K562 (cell line): ENCODE measurements at regions not wholly inside any gene's neighbourhood (a gene's known extent, or its start where the extent isn't known, plus 50 kb on each side); places are given as distances from the start of the nearest gene placed in this dataset.
A peak's percentile ranks its signal among the peaks of the same experiment; 100 is the strongest.

Experiments
- ATAC-seq: fragments of 200-7000 bp; cut with Tn5 transposase; 3 replicates; pipeline ENCODE4 v1.9.1; 2020; ENCODE audit warnings: moderate library complexity
- BruUV-seq: library from RNA; stranded (reverse); fragments of 400-500 nt; replicated peaks from 2 replicates; lab custom pipeline; 2021; lab: Mats Ljungman, UMichigan
- CTCF ChIA-PET: fragments of 300-600 bp; formaldehyde crosslinking; extraction: SDS; loops from one replicate; lab custom pipeline; 2021; ENCODE audit warnings: low intra/inter-chr PET ratio; lab: Yijun Ruan, JAX
- POLR2A ChIA-PET: fragments of 300-600, 350-650 bp; sonication (Branson Sonifier 250); formaldehyde crosslinking; extraction: SDS; loops from one replicate; lab custom pipeline; 2021; ENCODE audit warnings: antibody characterized with exemption, inconsistent platforms; lab: Yijun Ruan, JAX
- DNase-seq, 4 experiments: peaks; one replicate each; pipeline versions ENCODE4 v3.0.0 to v3.0.0-alpha.2; 2011 to 2018; ENCODE audit warnings: low spot score in 3 of 4, mixed read lengths in 3 of 4; ENCODE audit errors: extremely low read depth in 1 of 4
- FAIRE-seq: peaks from 2 replicates; lab custom pipeline; 2011; peaks lifted over from hg19 to GRCh38; lab: Jason Lieb, UNC
- H2AFZ ChIP-seq: 2 replicates; pipeline ENCODE4 v1.6.0; 2011; ENCODE audit warnings: low read depth, low read length, control low read depth, inconsistent platforms
- H3K27ac ChIP-seq: fragments of 200-600 bp; 3 replicates; pipeline ENCODE4 v1.8.0; 2011; ENCODE audit warnings: low read depth, mild to moderate bottlenecking, control low read depth, inconsistent platforms, low read length, moderate library complexity, mixed read lengths; ENCODE audit errors: extremely low read depth
- H3K27me3 ChIP-seq, 2 experiments: fragments of 300-600 bp in 1 of 2; 2 replicates in 1 of 2; 3 replicates in 1 of 2; pipeline versions ENCODE4 v1.6.0 to v1.8.0; 2011; ENCODE audit warnings: inconsistent platforms in 2 of 2, low read length in 2 of 2, mild to moderate bottlenecking in 1 of 2, mixed read lengths in 1 of 2, moderate library complexity in 1 of 2; ENCODE audit not compliant: control insufficient read depth in 2 of 2, insufficient read depth in 2 of 2
- H3K36me3 ChIP-seq: fragments of 300-600 bp; 3 replicates; pipeline ENCODE4 v1.8.0; 2011; ENCODE audit warnings: mild to moderate bottlenecking, low read length, inconsistent platforms; ENCODE audit not compliant: control insufficient read depth, insufficient read depth
- H3K4me1 ChIP-seq, 2 experiments: fragments of 200-600 bp in 1 of 2; replicated peaks in 1 of 2; 2 replicates in 1 of 2; 3 replicates in 1 of 2; pipeline versions ENCODE4 v1.5.1 to v1.8.0; 2011; ENCODE audit warnings: inconsistent platforms in 2 of 2, low read length in 2 of 2, mild to moderate bottlenecking in 1 of 2, mixed read lengths in 1 of 2, moderate library complexity in 1 of 2; ENCODE audit not compliant: control insufficient read depth in 2 of 2, insufficient read depth in 2 of 2
- H3K4me2 ChIP-seq: 2 replicates; pipeline ENCODE4 v1.6.1; 2011; ENCODE audit warnings: low read length, control low read depth, inconsistent platforms, mixed read lengths; ENCODE audit not compliant: insufficient read depth
- H3K4me3 ChIP-seq: fragments of 200-600 bp; sonication (generic), shearing (Covaris generic); 2 replicates; pipeline ENCODE4 v1.5.1; 2016; ENCODE audit warnings: control low read depth, inconsistent platforms
- H3K79me2 ChIP-seq: fragments of 200-600 bp; 3 replicates; pipeline ENCODE4 v1.8.0; 2011; ENCODE audit warnings: low read length, inconsistent platforms; ENCODE audit not compliant: control insufficient read depth, insufficient read depth
- H3K9ac ChIP-seq, 2 experiments: 2 replicates each; pipeline versions ENCODE4 v1.6.0 to v1.6.1; 2011; ENCODE audit warnings: low read depth in 2 of 2, low read length in 2 of 2, control low read depth in 1 of 2, inconsistent platforms in 1 of 2, mild to moderate bottlenecking in 1 of 2, mixed read lengths in 1 of 2; ENCODE audit not compliant: insufficient read depth in 1 of 2
- H3K9me1 ChIP-seq: one replicate; pipeline ENCODE4 v1.6.0; 2011; ENCODE audit warnings: inconsistent platforms, mild to moderate bottlenecking, low read length, moderate library complexity; ENCODE audit not compliant: control insufficient read depth, insufficient read depth
- H3K9me3 ChIP-seq: replicated peaks from 2 replicates; pipeline ENCODE4 v1.5.1; 2011; ENCODE audit warnings: low read depth, low read length, inconsistent platforms; ENCODE audit not compliant: control insufficient read depth, insufficient read depth
- H4K20me1 ChIP-seq: replicated peaks from 2 replicates; pipeline ENCODE4 v1.6.1; 2011; ENCODE audit warnings: low read length, inconsistent platforms, mixed read lengths; ENCODE audit not compliant: control insufficient read depth, insufficient read depth
- ATF3 ChIP-seq, 2 experiments: fragments of 450-650 bp in 1 of 2; sonication (generic) in 1 of 2; formaldehyde crosslinking in 1 of 2; IDR thresholded peaks in 1 of 2; conservative IDR thresholded peaks in 1 of 2; 2 replicates each; pipeline versions ENCODE4 v1.6.1 to v1.8.1; 2016 to 2023; ENCODE audit warnings: mild to moderate bottlenecking in 2 of 2, moderate library complexity in 2 of 2, inconsistent platforms in 1 of 2, missing genetic modification reagents in 1 of 2
- CEBPB ChIP-seq: fragments of 450-650 bp; IDR thresholded peaks from 2 replicates; pipeline ENCODE4 v1.6.1; 2016; ENCODE audit warnings: missing genetic modification characterization, missing compliant biosample characterization
- CSDE1 ChIP-seq, 2 experiments: fragments of 450-650 bp; IDR thresholded peaks; 2 replicates each; pipeline ENCODE4 v1.6.1; 2016; ENCODE audit warnings: mild to moderate bottlenecking in 1 of 2
- FUS ChIP-seq: fragments of 200-400 bp; formaldehyde crosslinking; optimal IDR thresholded peaks from 2 replicates; pipeline ENCODE3; 2017; ENCODE audit warnings: low read depth, low read length
- HMGN3 ChIP-seq: IDR thresholded peaks from 2 replicates; pipeline ENCODE4 v1.6.1; 2011; ENCODE audit warnings: borderline replicate concordance, low read depth, mild to moderate bottlenecking, mixed read lengths, low read length; ENCODE audit not compliant: insufficient read length; ENCODE audit errors: extremely low read depth
- SMARCA4 ChIP-seq: fragments of 450-650 bp; IDR thresholded peaks from 2 replicates; pipeline ENCODE4 v1.6.1; 2016
- SNIP1 ChIP-seq: fragments of 450-650 bp; IDR thresholded peaks from 2 replicates; pipeline ENCODE4 v1.7.1; 2017; ENCODE audit warnings: low read depth, mild to moderate bottlenecking
- TAL1 ChIP-seq: fragments of 450-650 bp; IDR thresholded peaks from 2 replicates; pipeline ENCODE4 v1.6.1; 2016; ENCODE audit warnings: mild to moderate bottlenecking
- USF2 ChIP-seq: sonication (generic); formaldehyde crosslinking; IDR thresholded peaks from 2 replicates; pipeline ENCODE4 v1.5.0; 2020; ENCODE audit warnings: missing genetic modification reagents
- ZFP36 ChIP-seq: fragments of 150-350 bp; IDR thresholded peaks from 2 replicates; pipeline ENCODE4 v1.6.1; 2018; ENCODE audit warnings: low read length, low read depth; ENCODE audit not compliant: partially characterized antibody
- WGBS: fragments of 100-300 bp; shearing (Covaris generic); methylation state at CpG from one replicate; pipeline ENCODE4 v1.1.6; 2016; ENCODE audit warnings: low coverage, mixed read lengths; ENCODE audit not compliant: insufficient coverage; ENCODE audit errors: missing lambda C conversion rate; 5-methylcytosine and 5-hydroxymethylcytosine counted together
- in situ Hi-C: fragments of 300-500 bp; cut with MboI; formaldehyde crosslinking; loops from 4 replicates; pipeline ENCODE4 v1.15.0; 2018; ENCODE audit warnings: inconsistent platforms, mixed read lengths
- intact Hi-C: fragments of 100-400 bp; cut with micrococcal nuclease; formaldehyde crosslinking; loops from 2 replicates; pipeline ENCODE4 v1.14.2; 2022

- Histone ChIP-seq H4K20me1 (no peaks in the 10 kb centered on the region), H3K4me3 (no peak overlapping the region), H3K27me3 (no peaks in the 10 kb centered on the region), H3K9ac (no peak overlapping the region), H3K4me2 (no peak overlapping the region), H3K4me1 (no peaks in the 10 kb centered on the region), H2AFZ (no peak overlapping the region), H3K79me2 (no peaks in the 10 kb centered on the region), H3K9me1 (no peaks in the 10 kb centered on the region), H3K36me3 (no peaks in the 10 kb centered on the region), H3K27ac (no peak overlapping the region), H3K9me3 (no peaks in the 10 kb centered on the region)
- DNase-seq (no peak), FAIRE-seq (no peak), ATAC-seq (no peak)
- ChIA-PET CTCF (no interaction called here), POLR2A (no interaction called here)
- no TSS peak for BruUV-seq
- no peak for TF ChIP-seq SNIP1
- peak; percentile 34; the same call in 1 of the 2 replicates for TF ChIP-seq ATF3 (IDR thresholded peaks at IDR 0.05)
- no peak for TF ChIP-seq ATF3 (CRISPR knock-in tag; conservative IDR thresholded peaks at IDR 0.05)
- TF ChIP-seq HMGN3 = no peak
- intact Hi-C loops (no loop called here), in situ Hi-C loops (no loop called here)
- WGBS = 0% methylated on average over 1 of the region's 1 CpG
Measured at GRCh38 chr1:98441281-98441680, 220.2 kb upstream of the SNX7 start.

- no peaks in the 10 kb centered on the region for H4K20me1 ChIP-seq
- H3K27me3 ChIP-seq = no peaks in the 10 kb centered on the region
- FAIRE-seq (no peak), ATAC-seq (no peak), DNase-seq (no peak)
- H3K9me3 ChIP-seq = no peaks in the 10 kb centered on the region
- in situ Hi-C loops = no loop called here
- ChIA-PET CTCF (no interaction called here), POLR2A (no interaction called here)
- H3K27ac ChIP-seq = no peak overlapping the region
- H3K79me2 ChIP-seq = no peaks in the 10 kb centered on the region
- no peaks in the 10 kb centered on the region for H3K4me1 ChIP-seq
- WGBS = 0% methylated on average over 2 of the region's 2 CpGs
- intact Hi-C loops = no loop called here
- H3K9ac ChIP-seq = no peak overlapping the region
- no TSS peak for BruUV-seq
- no peaks in the 10 kb centered on the region for H3K9me1 ChIP-seq
- no peak overlapping the region for H2AFZ ChIP-seq
- no peaks in the 10 kb centered on the region for H3K36me3 ChIP-seq
- no peak overlapping the region for H3K4me2 ChIP-seq
- no peak overlapping the region for H3K4me3 ChIP-seq
- TF ChIP-seq ZFP36 = no peak
- no peak for TF ChIP-seq CEBPB (tag)
- TF ChIP-seq USF2 (CRISPR knock-in tag) = no peak
- no peak for TF ChIP-seq TAL1
- no peak for TF ChIP-seq SMARCA4
- TF ChIP-seq FUS = no peak
- TF ChIP-seq CSDE1 (IDR thresholded peaks at IDR 0.05) = no peak
Measured at GRCh38 chr1:98439471-98439870, 222.1 kb upstream of the SNX7 start.
